ENCODE measurements at regions not wholly inside any gene's neighbourhood (a gene's known extent, or its start where the extent isn't known, plus 50 kb on each side); places are given as distances from the start of the nearest gene placed in this dataset.

DNA sequence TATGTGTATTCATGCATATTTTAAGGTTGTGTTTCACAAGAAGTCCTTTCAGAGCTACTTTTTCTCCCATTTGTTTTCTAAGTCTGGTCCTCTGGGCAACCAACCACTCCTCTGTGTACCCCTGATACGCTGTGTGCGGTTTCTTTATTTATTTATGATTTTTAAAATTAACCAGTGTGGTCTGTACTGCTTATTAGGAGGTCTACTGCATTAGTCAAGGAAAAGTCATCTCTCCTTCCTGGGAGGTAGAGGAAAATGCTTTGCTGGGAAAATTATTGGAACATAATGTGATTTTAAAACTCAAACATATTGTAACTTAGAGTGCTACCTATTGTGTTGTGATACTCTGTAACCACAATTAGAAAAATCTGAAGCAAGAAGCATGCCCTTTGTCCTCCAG lies 1404.3 kb downstream of the SUCLG1 start:
- POLR2A ChIA-PET = no interaction called here
- H3K9me3 Mint-ChIP-seq = peaks cover 4% of the 10 kb centered on the region
- H3K27ac Mint-ChIP-seq = no peak overlapping the region
- ATAC-seq (ENCODE audit: low read depth) (no peak), DNase-seq (no peak)
- H3K27me3 Mint-ChIP-seq = no peaks in the 10 kb centered on the region
- no peaks in the 10 kb centered on the region for H3K4me1 Mint-ChIP-seq
- H3K36me3 Mint-ChIP-seq = no peaks in the 10 kb centered on the region
- H3K4me3 Mint-ChIP-seq = no peak overlapping the region

DNA sequence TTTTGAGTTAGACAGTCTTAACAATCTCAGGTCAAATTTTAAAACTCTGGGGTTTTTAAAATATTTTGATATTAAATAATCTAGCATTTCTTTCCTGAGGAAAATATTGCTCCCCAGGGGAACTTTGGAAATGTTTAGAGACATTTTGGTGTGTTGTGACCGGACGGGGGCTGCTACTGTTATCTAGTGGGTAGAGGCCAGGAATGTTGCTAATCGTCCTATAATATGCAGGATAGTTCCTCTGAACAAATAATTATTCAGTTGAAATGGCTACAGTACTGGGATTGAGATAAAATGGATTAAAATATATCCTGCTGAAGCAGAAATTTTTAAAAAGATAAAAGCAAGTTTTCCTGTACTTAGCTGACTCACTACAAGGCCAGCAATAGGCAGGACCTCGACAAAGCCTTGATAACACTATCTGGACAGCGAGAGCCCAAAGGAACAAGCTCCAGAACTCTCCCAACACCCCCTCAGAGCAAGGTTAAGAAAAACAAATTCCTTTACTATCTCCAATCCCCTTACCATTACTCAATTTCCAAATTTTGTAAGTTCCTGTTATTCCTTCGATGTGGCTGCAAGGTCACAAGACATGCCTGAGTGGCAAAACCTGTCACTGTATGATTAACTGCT lies 1407.4 kb downstream of the SUCLG1 start:
- no peaks in the 10 kb centered on the region for H3K4me1 Mint-ChIP-seq
- H3K4me3 Mint-ChIP-seq = no peak overlapping the region
- H3K27me3 Mint-ChIP-seq = no peaks in the 10 kb centered on the region
- DNase-seq (no peak), ATAC-seq (ENCODE audit: low read depth) (no peak)
- H3K27ac Mint-ChIP-seq = no peak overlapping the region
- H3K36me3 Mint-ChIP-seq = no peaks in the 10 kb centered on the region
- POLR2A ChIA-PET = no interaction called here
- H3K9me3 Mint-ChIP-seq = no peaks in the 10 kb centered on the region

DNA sequence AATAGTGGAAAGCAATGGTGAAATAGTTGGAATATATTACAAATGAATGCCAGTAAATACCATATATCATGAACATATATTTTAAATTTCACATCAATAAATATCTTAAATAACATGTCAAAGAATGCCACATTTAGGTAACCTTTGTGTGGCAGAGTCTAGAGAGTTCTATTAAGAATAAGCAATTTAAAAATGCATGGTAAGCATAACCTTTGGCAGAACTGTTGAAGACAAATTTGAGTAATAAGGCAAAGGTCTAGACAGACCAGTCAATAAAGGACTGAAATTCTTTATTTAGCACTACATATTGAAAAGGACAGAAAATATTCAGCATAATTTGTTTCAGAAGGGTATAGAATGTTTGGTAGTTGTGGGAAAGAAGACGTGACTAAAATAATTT lies 1417.0 kb downstream of the SUCLG1 start:
- Mint-ChIP-seq H3K36me3 (no peaks in the 10 kb centered on the region), H3K9me3 (peaks cover 2% of the 10 kb centered on the region), H3K27me3 (no peaks in the 10 kb centered on the region), H3K4me1 (no peaks in the 10 kb centered on the region), H3K4me3 (no peak overlapping the region), H3K27ac (no peak overlapping the region)
- POLR2A ChIA-PET = no interaction called here
- DNase-seq (no peak), ATAC-seq (ENCODE audit: low read depth) (no peak)

GRCh38 chr2:83022631-83023210 lies 1436.4 kb downstream of the SUCLG1 start:
- Mint-ChIP-seq H3K27me3 (no peaks in the 10 kb centered on the region), H3K4me3 (no peak overlapping the region), H3K9me3 (peaks cover 2% of the 10 kb centered on the region), H3K4me1 (no peaks in the 10 kb centered on the region), H3K36me3 (no peaks in the 10 kb centered on the region), H3K27ac (no peak overlapping the region)
- DNase-seq (no peak), ATAC-seq (ENCODE audit: low read depth) (no peak)
- POLR2A ChIA-PET = no interaction called here

DNA sequence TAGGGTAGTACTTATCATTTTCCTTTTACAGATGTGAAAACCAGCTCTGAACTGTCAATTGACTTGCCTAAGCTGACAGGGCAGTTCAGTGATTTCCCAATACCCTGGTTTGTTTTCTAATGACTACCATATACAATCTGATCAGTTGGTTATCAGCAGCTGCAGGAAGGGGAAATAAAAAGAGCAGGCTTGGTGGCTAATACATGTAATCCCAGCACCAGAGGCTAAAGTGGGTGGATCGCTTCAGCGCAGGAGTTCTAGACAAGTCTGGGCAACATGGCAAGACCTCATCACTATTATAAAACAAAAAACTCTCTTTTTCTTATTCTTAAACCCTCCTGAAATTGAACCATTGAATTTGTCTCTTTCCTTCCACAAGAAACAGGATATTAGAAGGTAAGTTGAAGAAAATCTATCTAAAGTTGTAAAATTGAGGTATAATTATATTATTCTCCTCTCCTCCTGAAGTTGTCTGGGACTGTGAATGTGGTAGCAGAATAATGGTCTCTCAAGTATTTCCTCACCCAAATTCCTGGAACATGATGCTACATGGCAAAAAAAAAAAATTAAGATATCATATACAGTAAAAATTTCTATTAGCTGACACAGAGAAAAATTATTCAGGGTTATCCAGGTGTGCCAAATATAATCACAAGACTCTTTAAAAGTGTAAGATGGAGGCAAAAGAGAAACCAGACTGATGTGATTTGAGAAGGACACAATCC lies 1441.6 kb downstream of the SUCLG1 start:
- H3K9me3 Mint-ChIP-seq = no peaks in the 10 kb centered on the region
- H3K4me3 Mint-ChIP-seq = no peak overlapping the region
- no peaks in the 10 kb centered on the region for H3K27me3 Mint-ChIP-seq

DNA sequence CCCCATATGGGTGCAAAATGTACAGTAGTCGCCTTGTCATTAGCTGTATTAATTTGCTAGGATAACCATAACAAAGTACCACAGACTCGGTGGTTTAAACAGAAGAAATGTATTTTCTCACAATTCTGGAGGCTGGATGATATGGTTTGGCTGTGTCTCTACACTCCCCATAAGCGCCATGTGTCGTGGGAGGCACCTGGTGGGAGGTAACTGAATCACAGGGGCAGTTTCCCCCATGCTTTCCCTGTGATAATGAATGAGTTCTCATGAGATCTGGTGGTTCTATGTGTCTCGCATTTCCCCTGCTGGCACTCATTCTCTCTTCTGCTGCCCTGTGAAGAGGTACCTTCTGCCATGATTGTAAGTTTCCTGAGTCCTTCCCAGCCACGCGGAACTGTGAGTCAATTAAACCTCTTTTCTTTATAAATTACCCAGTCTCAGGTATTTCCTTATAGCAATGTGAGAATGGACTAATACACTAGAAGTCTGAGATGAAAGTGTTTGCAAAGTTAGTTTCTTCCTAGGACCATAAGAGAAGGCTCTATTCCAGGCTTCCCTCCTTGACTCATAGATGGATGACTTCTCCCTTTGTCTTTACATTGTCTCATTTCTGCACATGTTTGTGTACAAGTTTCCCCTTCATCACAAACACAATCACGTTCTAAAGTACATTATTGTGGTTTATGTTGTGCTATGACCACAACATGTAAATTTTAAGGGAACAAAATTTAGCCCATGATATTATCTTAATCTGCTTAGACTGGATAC lies 1442.6 kb downstream of the SUCLG1 start:
- POLR2A ChIA-PET = no interaction called here
- H3K4me3 Mint-ChIP-seq = no peak overlapping the region
- no peak overlapping the region for H3K27ac Mint-ChIP-seq
- H3K9me3 Mint-ChIP-seq = no peaks in the 10 kb centered on the region
- DNase-seq (no peak), ATAC-seq (ENCODE audit: low read depth) (no peak)
- H3K27me3 Mint-ChIP-seq = no peaks in the 10 kb centered on the region
- H3K36me3 Mint-ChIP-seq = no peaks in the 10 kb centered on the region
- no peaks in the 10 kb centered on the region for H3K4me1 Mint-ChIP-seq

More for the DNA sequence above, 1441.6 kb downstream of the SUCLG1 start:
- Mint-ChIP-seq H3K27ac (no peak overlapping the region), H3K4me1 (no peaks in the 10 kb centered on the region), H3K36me3 (no peaks in the 10 kb centered on the region)
- POLR2A ChIA-PET = no interaction called here
- ATAC-seq (ENCODE audit: low read depth) (no peak), DNase-seq (no peak)

DNA sequence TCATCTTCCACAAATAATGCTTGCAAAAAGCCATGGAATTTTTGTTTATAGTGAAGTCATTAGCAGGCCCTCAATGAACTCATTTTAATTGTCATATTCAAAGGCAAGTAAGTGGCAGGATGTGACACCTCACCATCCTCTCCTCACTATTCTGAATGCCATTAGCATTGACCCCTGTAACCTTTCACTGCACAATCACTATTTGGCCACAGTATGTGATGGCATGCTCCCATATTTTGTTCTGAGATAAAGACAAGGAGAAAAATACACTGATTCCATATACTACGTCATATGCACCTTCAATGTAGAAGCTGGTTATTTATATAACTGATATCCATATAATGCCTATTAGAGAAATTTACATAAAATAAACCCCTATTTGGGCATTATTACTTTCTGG lies 1443.2 kb downstream of the SUCLG1 start:
- no peaks in the 10 kb centered on the region for H3K27me3 Mint-ChIP-seq
- H3K27ac Mint-ChIP-seq = no peak overlapping the region
- no peak overlapping the region for H3K4me3 Mint-ChIP-seq
- DNase-seq (no peak), ATAC-seq (ENCODE audit: low read depth) (no peak)
- POLR2A ChIA-PET = no interaction called here
- no peaks in the 10 kb centered on the region for H3K36me3 Mint-ChIP-seq
- no peaks in the 10 kb centered on the region for H3K9me3 Mint-ChIP-seq
- H3K4me1 Mint-ChIP-seq = no peaks in the 10 kb centered on the region

GRCh38 chr2:83015035-83015715 lies 1443.9 kb downstream of the SUCLG1 start:
- Mint-ChIP-seq H3K27ac (no peak overlapping the region), H3K36me3 (no peaks in the 10 kb centered on the region), H3K4me1 (no peaks in the 10 kb centered on the region), H3K9me3 (no peaks in the 10 kb centered on the region), H3K4me3 (no peak overlapping the region), H3K27me3 (no peaks in the 10 kb centered on the region)
- POLR2A ChIA-PET = no interaction called here
- DNase-seq (no peak), ATAC-seq (ENCODE audit: low read depth) (no peak)

DNA sequence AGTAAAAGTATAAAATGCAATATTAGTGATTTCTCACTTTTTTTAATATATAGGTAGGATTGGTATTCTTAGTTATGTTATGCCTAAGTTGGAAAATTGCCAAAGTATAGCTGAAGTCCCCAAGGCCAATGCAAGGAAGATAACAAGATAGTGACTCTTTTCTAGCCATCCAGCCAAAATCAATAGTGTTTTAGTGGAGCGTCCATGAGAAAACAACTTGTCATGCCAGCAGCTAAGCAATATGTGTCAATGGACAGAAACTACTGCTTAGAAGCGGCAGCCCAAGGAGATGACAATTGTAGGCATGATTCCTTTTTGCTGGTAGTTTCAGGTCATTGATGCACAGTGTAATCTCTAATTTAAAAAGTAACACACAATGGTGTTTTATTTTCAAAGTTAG lies 1444.6 kb downstream of the SUCLG1 start:
- ATAC-seq (ENCODE audit: low read depth) (no peak), DNase-seq (no peak)
- Mint-ChIP-seq H3K4me1 (no peaks in the 10 kb centered on the region), H3K27ac (no peak overlapping the region), H3K27me3 (no peaks in the 10 kb centered on the region), H3K36me3 (no peaks in the 10 kb centered on the region), H3K9me3 (no peaks in the 10 kb centered on the region), H3K4me3 (no peak overlapping the region)
- POLR2A ChIA-PET = no interaction called here

- Mint-ChIP-seq H3K27ac (no peak overlapping the region), H3K36me3 (no peaks in the 10 kb centered on the region), H3K4me1 (no peaks in the 10 kb centered on the region), H3K4me3 (no peak overlapping the region), H3K27me3 (no peaks in the 10 kb centered on the region), H3K9me3 (no peaks in the 10 kb centered on the region)
- no peak for ATAC-seq (ENCODE audit: low read depth)
- POLR2A ChIA-PET = no interaction called here
- no peak for DNase-seq
Observed at GRCh38 chr2:83006961-83007360, 1452.1 kb downstream of the SUCLG1 start.

- ATAC-seq (ENCODE audit: low read depth) (no peak), DNase-seq (no peak)
- H3K9me3 Mint-ChIP-seq = no peaks in the 10 kb centered on the region
Observed at GRCh38 chr2:83003555-83003954, 1455.5 kb downstream of the SUCLG1 start.

DNA sequence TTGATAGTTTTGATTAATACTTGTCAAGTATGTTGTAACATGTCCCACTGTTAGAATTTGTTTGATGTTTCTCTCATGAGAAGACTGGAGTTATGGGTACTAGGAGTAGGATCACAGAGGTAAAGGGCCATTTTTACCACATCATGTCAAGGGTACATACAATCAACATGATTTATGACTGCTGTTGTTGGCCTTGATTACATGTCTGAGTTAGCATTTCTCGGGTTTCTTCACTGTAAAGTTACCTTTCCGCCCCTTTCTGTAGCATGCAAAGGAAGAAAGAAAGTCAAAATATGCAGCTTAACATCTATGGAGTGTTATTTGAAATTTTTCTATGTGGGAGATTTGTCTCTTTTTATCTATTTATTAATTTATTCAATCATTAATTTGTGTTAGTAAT lies 1456.4 kb downstream of the SUCLG1 start:
- Mint-ChIP-seq H3K36me3 (no peaks in the 10 kb centered on the region), H3K4me3 (no peak overlapping the region), H3K27ac (no peak overlapping the region), H3K27me3 (no peaks in the 10 kb centered on the region), H3K9me3 (no peaks in the 10 kb centered on the region), H3K4me1 (no peaks in the 10 kb centered on the region)
- POLR2A ChIA-PET = no interaction called here
- ATAC-seq (ENCODE audit: low read depth) (no peak), DNase-seq (no peak)

More at GRCh38 chr2:83003555-83003954, 1455.5 kb downstream of the SUCLG1 start:
- Mint-ChIP-seq H3K27me3 (no peaks in the 10 kb centered on the region), H3K27ac (no peak overlapping the region), H3K4me3 (no peak overlapping the region), H3K36me3 (no peaks in the 10 kb centered on the region), H3K4me1 (no peaks in the 10 kb centered on the region)
- POLR2A ChIA-PET = no interaction called here

DNA sequence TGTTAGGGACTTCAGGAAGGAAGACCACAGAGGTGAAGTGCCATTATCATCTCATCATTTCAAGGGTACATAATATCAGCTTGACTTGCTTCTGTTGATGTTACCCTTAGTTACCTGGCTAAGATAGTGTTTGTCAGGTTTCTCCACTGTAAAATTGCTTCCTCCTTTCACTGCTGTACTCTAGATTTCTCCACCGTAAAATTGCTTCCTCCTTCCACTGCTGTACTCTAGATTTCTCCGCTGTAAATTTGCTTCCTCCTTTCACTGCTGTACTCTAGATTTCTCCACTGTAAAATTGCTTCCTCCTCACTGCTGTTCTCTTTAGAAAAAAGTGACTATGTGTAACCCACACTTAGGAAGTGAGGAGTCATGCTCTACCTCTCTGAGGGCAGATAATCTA lies 1460.3 kb downstream of the SUCLG1 start:
- Mint-ChIP-seq H3K4me3 (no peak overlapping the region), H3K9me3 (no peaks in the 10 kb centered on the region), H3K27me3 (no peaks in the 10 kb centered on the region), H3K4me1 (no peaks in the 10 kb centered on the region), H3K36me3 (no peaks in the 10 kb centered on the region), H3K27ac (no peak overlapping the region)
- DNase-seq (no peak), ATAC-seq (ENCODE audit: low read depth) (no peak)
- POLR2A ChIA-PET = no interaction called here

Measured in activated naive CD8-positive, alpha-beta T cell treated with anti-CD3 and anti-CD28 coated beads, Interleukin-2, amount 10 ng/mL, durations not matched to agents 7 days and 5 days (primary cell).